GM12878 (cell line): ENCODE measurements at regions not wholly inside any gene's neighbourhood (a gene's known extent, or its start where the extent isn't known, plus 50 kb on each side); places are given as distances from the start of the nearest gene placed in this dataset.

Source experiments
- CTCF ChIP-seq, 3 experiments: IDR thresholded peaks in 2 of 3; conservative IDR thresholded peaks in 1 of 3; 2 replicates each; pipeline ENCODE4 v1.5.1; 2011; ENCODE audit warnings: low read depth in 3 of 3, low read length in 3 of 3, mild to moderate bottlenecking in 3 of 3, control low read depth in 2 of 3, moderate library complexity in 2 of 3, inconsistent platforms in 1 of 3, mixed read lengths in 1 of 3; ENCODE audit not compliant: control insufficient read depth in 2 of 3, insufficient read depth in 1 of 3; ENCODE audit errors: extremely low read depth in 1 of 3
- EED ChIP-seq: sonication (generic); IDR thresholded peaks from 2 replicates; pipeline ENCODE4 v1.6.1; 2016; ENCODE audit warnings: antibody characterized with exemption, low read depth
- FOXM1 ChIP-seq: IDR thresholded peaks from 2 replicates; pipeline ENCODE4 v1.6.1; 2012; ENCODE audit warnings: low read depth, mild to moderate bottlenecking, inconsistent platforms, low read length, moderate library complexity
- HDAC2 ChIP-seq: fragments of 200-600 bp; sonication (generic); IDR thresholded peaks from 2 replicates; pipeline ENCODE4 v1.6.1; 2017
- HDGF ChIP-seq: fragments of 450-650 bp; IDR thresholded peaks from 2 replicates; pipeline ENCODE4 v1.6.1; 2016; ENCODE audit warnings: antibody characterized with exemption
- KDM1A ChIP-seq: fragments of 200-600 bp; sonication (generic); IDR thresholded peaks from 2 replicates; pipeline ENCODE4 v1.6.1; 2016; ENCODE audit warnings: borderline replicate concordance
- MEF2A ChIP-seq: IDR thresholded peaks from 2 replicates; pipeline ENCODE4 v1.6.1; 2011; ENCODE audit warnings: low read depth, mild to moderate bottlenecking, low read length, moderate library complexity; ENCODE audit not compliant: insufficient read depth
- POLR2A ChIP-seq: IDR thresholded peaks from 2 replicates; pipeline ENCODE4 v1.6.1; 2011; ENCODE audit warnings: low read depth, mild to moderate bottlenecking, low read length
- POLR2AphosphoS5 ChIP-seq: IDR thresholded peaks from 2 replicates; pipeline ENCODE4 v1.6.1; 2011; ENCODE audit warnings: mild to moderate bottlenecking, low read length, inconsistent platforms
- TAF1 ChIP-seq: IDR thresholded peaks from 2 replicates; pipeline ENCODE4 v1.6.1; 2011; ENCODE audit warnings: mild to moderate bottlenecking, low read depth, low read length, borderline replicate concordance
- USF1 ChIP-seq: IDR thresholded peaks from 2 replicates; pipeline ENCODE4 v1.6.1; 2011; ENCODE audit warnings: borderline replicate concordance, low read depth, mild to moderate bottlenecking, moderate library complexity, mixed read lengths, low read length; ENCODE audit not compliant: insufficient read depth; ENCODE audit errors: extremely low read length

- no peak for TF ChIP-seq CTCF (IDR thresholded peaks at IDR 0.05 in 2 of 3, conservative IDR thresholded peaks at IDR 0.05 in 1 of 3; ENCODE audit: control insufficient read depth in 2 of 3, extremely low read depth in 1 of 3, insufficient read depth in 1 of 3, low read depth in 3 of 3, low read length in 3 of 3)
- no peak for TF ChIP-seq HDGF
- TF ChIP-seq EED, result no peak
- TF ChIP-seq USF1, result no peak
- no peak for TF ChIP-seq POLR2AphosphoS5
- no peak for TF ChIP-seq MEF2A
- no peak for TF ChIP-seq HDAC2
- no peak for TF ChIP-seq FOXM1
- no peak for TF ChIP-seq POLR2A
- TF ChIP-seq KDM1A, result no peak
- TF ChIP-seq TAF1, result no peak
Measured at GRCh38 chr6:145275787-145276186, 459.5 kb downstream of the EPM2A start.
